ENCODE measurements at regions not wholly inside any gene's neighbourhood (a gene's known extent, or its start where the extent isn't known, plus 50 kb on each side); places are given as distances from the start of the nearest gene placed in this dataset.

- no peak for TF ChIP-seq PATZ1 (CRISPR knock-in tag; IDR thresholded peaks at IDR 0.05)
- no peak for TF ChIP-seq CTCF (CRISPR knock-in tag; IDR thresholded peaks at IDR 0.05)
- TF ChIP-seq ZNF766 (CRISPR knock-in tag; IDR thresholded peaks at IDR 0.05; ENCODE audit: borderline replicate concordance), result 0 out of 2 replicates have a peak, but pooled peaks have one; percentile 45
- no peak for TF ChIP-seq ZNF275 (CRISPR knock-in tag; IDR thresholded peaks at IDR 0.05; ENCODE audit: borderline replicate concordance)
- TF ChIP-seq SRSF1 (optimal IDR thresholded peaks at IDR 0.05; ENCODE audit: low read depth, low read length), result no peak
- peak; percentile 54; the same call in 1 of the 2 replicates for TF ChIP-seq ZNF142 (CRISPR knock-in tag; IDR thresholded peaks at IDR 0.05)
- TF ChIP-seq REXO4 (CRISPR knock-in tag; IDR thresholded peaks at IDR 0.05; ENCODE audit: borderline replicate concordance), result no peak
- TF ChIP-seq ZNF687 (CRISPR knock-in tag; IDR thresholded peaks at IDR 0.05), result peak; percentile 38; the same call in 1 of the 2 replicates
- TF ChIP-seq ZNF615 (CRISPR knock-in tag; IDR thresholded peaks at IDR 0.05; ENCODE audit: borderline replicate concordance), result no peak
- no peak for TF ChIP-seq ZNF343 (CRISPR knock-in tag; IDR thresholded peaks at IDR 0.05)
Observed at GRCh38 chr22:49712195-49712791, 115.4 kb downstream of the BRD1 start (continued).

All from HepG2 (cell line).